ENCODE measurements at regions not wholly inside any gene's neighbourhood (a gene's known extent, or its start where the extent isn't known, plus 50 kb on each side); places are given as distances from the start of the nearest gene placed in this dataset.

GRCh38 chr9:13769641-13770040, 490.1 kb upstream of the MPDZ start:
- Mint-ChIP-seq H3K4me3 (no peak overlapping the region), H3K4me1 (ENCODE audit: unreplicated experiment) (no peaks in the 10 kb centered on the region), H3K36me3 (no peaks in the 10 kb centered on the region), H3K27ac (no peak overlapping the region), H3K27me3 (no peaks in the 10 kb centered on the region), H3K9me3 (peaks cover 5% of the 10 kb centered on the region)
- no peak for TF ChIP-seq CTCF (conservative IDR thresholded peaks at IDR 0.05)
- DNase-seq (ENCODE audit: extremely low spot score, unreplicated experiment) = no peak

- Mint-ChIP-seq H3K9me3 (no peaks in the 10 kb centered on the region), H3K36me3 (no peaks in the 10 kb centered on the region), H3K4me1 (ENCODE audit: unreplicated experiment) (no peaks in the 10 kb centered on the region), H3K4me3 (no peak overlapping the region), H3K27me3 (no peaks in the 10 kb centered on the region), H3K27ac (no peak overlapping the region)
- no peak for DNase-seq (ENCODE audit: extremely low spot score, unreplicated experiment)
- TF ChIP-seq CTCF (conservative IDR thresholded peaks at IDR 0.05) = no peak
Measured at GRCh38 chr9:13769006-13769405, 489.5 kb upstream of the MPDZ start.

- H3K9me3 Mint-ChIP-seq = no peaks in the 10 kb centered on the region
- H3K27me3 Mint-ChIP-seq = no peaks in the 10 kb centered on the region
- TF ChIP-seq CTCF (conservative IDR thresholded peaks at IDR 0.05) = no peak
- DNase-seq (ENCODE audit: extremely low spot score, unreplicated experiment) = no peak
- H3K4me3 Mint-ChIP-seq = no peak overlapping the region
- H3K36me3 Mint-ChIP-seq = no peaks in the 10 kb centered on the region
- H3K27ac Mint-ChIP-seq = no peak overlapping the region
- no peaks in the 10 kb centered on the region for H3K4me1 Mint-ChIP-seq (ENCODE audit: unreplicated experiment)
Measured at GRCh38 chr9:13762209-13762608, 482.7 kb upstream of the MPDZ start.

GRCh38 chr9:13759551-13759950, 480.1 kb upstream of the MPDZ start:
- no peaks in the 10 kb centered on the region for H3K9me3 Mint-ChIP-seq
- no peak overlapping the region for H3K27ac Mint-ChIP-seq
- DNase-seq (ENCODE audit: extremely low spot score, unreplicated experiment) = no peak
- H3K4me1 Mint-ChIP-seq (ENCODE audit: unreplicated experiment) = peaks cover 12% of the 10 kb centered on the region
- no peaks in the 10 kb centered on the region for H3K27me3 Mint-ChIP-seq
- no peaks in the 10 kb centered on the region for H3K36me3 Mint-ChIP-seq
- TF ChIP-seq CTCF (conservative IDR thresholded peaks at IDR 0.05) = no peak
- no peak overlapping the region for H3K4me3 Mint-ChIP-seq

- TF ChIP-seq CTCF (conservative IDR thresholded peaks at IDR 0.05) = no peak
- H3K9me3 Mint-ChIP-seq = no peaks in the 10 kb centered on the region
- no peak overlapping the region for H3K27ac Mint-ChIP-seq
- H3K36me3 Mint-ChIP-seq = no peaks in the 10 kb centered on the region
- no peak overlapping the region for H3K4me3 Mint-ChIP-seq
- H3K27me3 Mint-ChIP-seq = no peaks in the 10 kb centered on the region
- H3K4me1 Mint-ChIP-seq (ENCODE audit: unreplicated experiment) = peaks cover 12% of the 10 kb centered on the region
- no peak for DNase-seq (ENCODE audit: extremely low spot score, unreplicated experiment)
Measured at GRCh38 chr9:13758936-13759335, 479.4 kb upstream of the MPDZ start.

- Mint-ChIP-seq H3K27ac (no peak overlapping the region), H3K4me3 (no peak overlapping the region), H3K9me3 (no peaks in the 10 kb centered on the region), H3K4me1 (ENCODE audit: unreplicated experiment) (peaks cover 12% of the 10 kb centered on the region), H3K27me3 (no peaks in the 10 kb centered on the region), H3K36me3 (no peaks in the 10 kb centered on the region)
- TF ChIP-seq CTCF (conservative IDR thresholded peaks at IDR 0.05) = no peak
- DNase-seq (ENCODE audit: extremely low spot score, unreplicated experiment) = no peak
Measured at GRCh38 chr9:13756943-13757342, 477.5 kb upstream of the MPDZ start.
